SK-N-SH treated with all-trans-retinoic acid at 6 μM for 48 hours (cell line): ENCODE measurements at regions not wholly inside any gene's neighbourhood (a gene's known extent, or its start where the extent isn't known, plus 50 kb on each side); places are given as distances from the start of the nearest gene placed in this dataset.

Experiments used
- BACH2 ChIP-seq: fragments of 250-450 bp; sonication (Bioruptor Pico); IDR thresholded peaks from 2 replicates; pipeline ENCODE4 v1.9.0; 2021; ENCODE audit warnings: mild to moderate bottlenecking, borderline replicate concordance
- RARB ChIP-seq: fragments of 250-450 bp; sonication (Bioruptor Pico); IDR thresholded peaks from 2 replicates; pipeline ENCODE4 v1.8.0; 2021; ENCODE audit warnings: mild to moderate bottlenecking, moderate library complexity

- TF ChIP-seq BACH2 (CRISPR knock-in tag) (no peak), RARB (CRISPR knock-in tag) (no peak)
Observed at GRCh38 chrX:40864972-40865371, 129.6 kb upstream of the MED14 start.
